Fibroblast of peridontal ligament (primary cell): ENCODE measurements at regions not wholly inside any gene's neighbourhood (a gene's known extent, or its start where the extent isn't known, plus 50 kb on each side); places are given as distances from the start of the nearest gene placed in this dataset.

Experiments used
- DNase-seq: peaks from one replicate; pipeline ENCODE4 v3.0.0-alpha.2; 2010; ENCODE audit errors: extremely low read depth

DNA sequence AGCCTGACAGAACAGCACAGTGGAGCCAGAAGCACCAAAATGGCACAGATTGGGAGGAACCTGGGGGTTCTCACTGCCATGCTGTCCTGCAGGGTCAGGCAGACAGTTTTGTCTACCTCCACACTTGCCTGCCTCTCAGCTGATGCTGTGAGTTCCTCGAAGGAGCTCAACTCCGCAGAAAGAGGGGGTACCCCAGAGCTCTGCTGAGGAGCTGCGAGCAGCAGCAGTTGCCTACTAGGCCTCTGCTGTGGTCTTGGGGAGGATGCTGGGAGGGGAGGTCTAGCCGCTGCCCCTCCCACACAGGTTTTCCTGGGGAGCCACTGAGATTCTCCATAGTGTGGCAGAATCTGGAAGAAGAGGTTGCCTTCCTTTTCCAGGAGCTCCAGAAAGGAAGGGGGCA, 192.5 kb downstream of the FOXD2 start:
- no peak for DNase-seq

DNA sequence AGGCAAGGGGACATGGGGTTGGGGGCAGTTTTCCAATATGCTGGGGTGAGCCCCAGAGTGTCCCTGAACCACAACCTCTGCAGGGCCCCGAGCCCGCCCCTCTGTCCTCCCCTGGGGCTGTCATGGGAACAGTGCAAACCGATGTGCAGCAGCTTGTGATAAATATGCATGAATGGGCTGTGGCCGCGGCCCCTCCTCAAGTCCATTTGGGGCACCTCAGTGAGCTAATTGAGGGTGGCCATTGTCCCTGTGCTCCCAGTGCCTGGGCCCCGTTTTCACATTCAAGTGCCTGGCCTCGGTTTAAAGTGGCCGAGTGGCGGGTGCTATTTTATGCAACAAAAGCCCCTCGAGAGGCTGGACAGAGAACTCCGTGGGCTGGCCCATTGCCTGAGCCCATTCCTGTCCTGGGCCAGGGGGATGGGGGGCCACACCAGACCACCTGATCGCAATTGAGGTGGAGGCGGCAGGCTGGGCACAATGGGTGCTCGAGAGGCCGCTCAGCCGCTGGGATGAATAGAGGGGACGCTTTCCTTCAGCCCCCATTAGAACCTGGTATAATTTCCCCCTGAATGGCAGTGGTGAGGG, 193.7 kb downstream of the FOXD2 start:
- DNase-seq = no peak

DNA sequence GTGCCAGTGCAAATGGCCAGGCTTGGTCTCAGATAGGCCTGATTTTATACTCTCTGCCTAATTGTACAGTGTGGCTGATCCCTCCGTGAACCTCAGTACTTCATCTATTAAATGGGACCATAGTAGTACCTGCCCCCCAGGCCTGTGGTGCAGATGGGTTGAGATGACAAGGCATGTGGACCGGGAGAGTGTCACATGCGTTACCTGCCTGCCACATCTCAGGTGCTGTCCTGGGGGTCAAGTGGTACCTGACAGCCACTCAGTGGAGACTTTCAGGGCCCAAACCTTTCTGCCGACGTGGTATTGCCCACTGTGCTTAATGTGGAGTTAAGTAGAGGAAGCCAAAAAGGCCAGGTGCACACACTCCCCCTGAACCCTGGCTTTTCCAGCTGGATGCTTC, 197.3 kb downstream of the FOXD2 start:
- DNase-seq = no peak

- peak; percentile 10 for DNase-seq
Measured at GRCh38 chr1:47635597-47635996, 197.8 kb downstream of the FOXD2 start.

DNA sequence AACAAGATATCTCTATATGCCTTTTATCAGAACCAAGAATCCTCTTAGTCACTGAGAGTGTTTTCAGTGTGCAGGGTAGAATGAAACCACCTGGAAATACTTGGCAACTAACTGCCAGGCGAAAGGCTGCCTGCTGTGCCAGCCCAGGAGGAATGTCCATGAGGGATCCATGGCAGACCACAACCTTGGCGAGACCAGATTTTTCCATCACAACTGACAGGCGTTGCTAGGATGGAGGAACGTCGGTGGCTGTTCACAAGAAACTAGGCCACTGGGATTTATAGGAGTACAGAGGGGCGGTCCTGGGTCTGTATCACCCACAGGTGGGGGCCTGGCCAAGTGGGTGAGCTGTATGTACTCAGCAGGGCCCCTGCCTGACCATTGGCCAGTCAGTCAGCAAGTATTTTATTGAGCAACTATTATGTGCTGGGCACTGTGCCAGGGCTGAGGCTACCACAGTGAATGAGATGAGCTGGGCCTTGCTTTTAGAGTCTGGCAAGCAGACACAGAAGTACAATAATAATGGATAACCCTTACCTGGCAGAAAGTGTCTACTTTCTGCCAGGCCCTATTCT, 199.4 kb downstream of the FOXD2 start:
- no peak for DNase-seq

DNA sequence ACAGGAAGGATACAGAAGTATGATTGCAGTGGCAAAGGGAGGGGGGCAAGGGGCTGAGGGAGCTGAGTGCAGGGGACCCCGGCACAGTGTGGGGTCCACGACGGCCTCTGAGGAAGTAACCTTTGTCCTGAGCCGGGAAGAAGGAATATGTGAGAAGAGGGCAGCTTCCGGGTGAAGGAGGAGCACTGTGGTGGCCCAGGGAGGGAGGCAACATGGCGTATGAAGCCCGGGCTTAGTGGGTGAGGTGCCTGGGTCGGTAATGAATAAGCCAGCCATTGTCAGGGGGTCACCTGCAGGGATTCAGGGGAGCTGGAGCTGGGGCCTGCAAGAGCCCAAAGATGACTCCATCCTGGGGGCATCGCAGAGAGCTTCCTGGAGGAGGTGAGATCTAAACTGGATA, 200.4 kb downstream of the FOXD2 start:
- DNase-seq = no peak

GRCh38 chr1:47638713-47639112, 200.9 kb downstream of the FOXD2 start:
- no peak for DNase-seq

DNA sequence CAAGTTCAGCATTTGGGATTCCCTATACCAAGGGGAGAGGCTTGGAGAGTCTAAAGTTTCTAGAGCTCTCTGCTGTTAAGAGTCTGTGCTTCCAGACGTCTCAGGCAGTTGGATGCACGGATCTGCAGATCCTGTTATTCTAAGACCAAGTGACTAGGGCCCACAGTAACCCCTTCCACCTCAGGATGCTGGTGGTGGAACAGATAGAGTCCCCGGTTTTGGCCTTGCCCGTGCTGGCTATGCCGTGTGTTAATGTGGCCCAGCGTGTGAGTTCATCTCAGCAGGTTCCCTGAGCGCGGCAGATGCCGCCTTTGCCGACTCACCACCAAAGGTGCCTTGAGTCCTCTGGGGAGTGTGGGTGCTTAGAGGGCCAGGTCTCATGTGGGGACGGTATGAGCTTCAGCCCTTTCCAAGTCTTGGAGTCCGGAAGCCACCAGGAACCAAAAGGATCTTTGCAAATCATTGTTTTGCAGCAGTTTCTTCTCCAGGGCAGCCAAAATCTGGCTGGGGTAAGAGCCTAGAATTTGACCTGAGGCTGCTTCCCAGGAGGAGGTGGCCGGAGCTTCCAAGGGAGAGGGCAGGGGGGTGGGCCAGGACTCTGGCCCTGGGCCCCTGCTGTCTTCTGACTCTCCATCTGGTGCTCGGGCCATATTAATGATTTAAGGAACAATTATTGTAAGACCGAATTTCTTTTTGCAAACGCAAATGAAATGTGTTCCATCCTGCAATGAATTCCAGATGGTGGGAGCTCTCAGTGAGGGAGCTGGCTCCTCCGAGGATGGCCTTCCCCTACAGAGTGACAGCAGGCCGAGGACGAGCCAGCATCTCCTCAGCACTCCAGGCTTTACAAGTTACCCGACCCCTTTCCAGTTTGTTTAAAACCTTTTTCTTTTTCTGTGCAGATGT, 205.7 kb downstream of the FOXD2 start:
- DNase-seq = peak; percentile 24

DNA sequence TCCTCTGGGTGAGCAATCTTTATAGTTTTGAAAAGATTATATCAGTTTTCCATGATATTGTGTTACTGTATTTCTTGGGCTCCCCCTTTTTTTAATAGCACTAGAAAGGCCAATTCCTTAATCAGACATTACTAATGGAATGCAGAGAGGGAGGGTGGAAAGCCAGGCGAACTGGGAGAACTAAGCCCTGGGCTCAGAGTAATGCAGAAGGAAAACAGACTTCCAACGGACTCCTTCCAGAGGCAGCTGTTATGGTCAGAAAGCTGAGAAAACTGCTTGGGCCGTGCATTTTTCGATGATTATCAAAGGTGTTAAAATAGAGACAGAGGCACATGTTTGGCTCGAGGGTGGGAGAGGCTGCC, 206.3 kb downstream of the FOXD2 start:
- peak; percentile 16 for DNase-seq

GRCh38 chr1:47645151-47645550, 207.3 kb downstream of the FOXD2 start:
- no peak for DNase-seq

- no peak for DNase-seq
Measured at GRCh38 chr1:47646676-47647075, 208.8 kb downstream of the FOXD2 start.

GRCh38 chr1:47647327-47647845, 209.5 kb downstream of the FOXD2 start:
- DNase-seq = no peak

- peak; percentile 65 for DNase-seq
Measured at GRCh38 chr1:47650205-47650604, 212.4 kb downstream of the FOXD2 start.

- DNase-seq = no peak
Measured at GRCh38 chr1:47650611-47651010, 212.8 kb downstream of the FOXD2 start.

DNA sequence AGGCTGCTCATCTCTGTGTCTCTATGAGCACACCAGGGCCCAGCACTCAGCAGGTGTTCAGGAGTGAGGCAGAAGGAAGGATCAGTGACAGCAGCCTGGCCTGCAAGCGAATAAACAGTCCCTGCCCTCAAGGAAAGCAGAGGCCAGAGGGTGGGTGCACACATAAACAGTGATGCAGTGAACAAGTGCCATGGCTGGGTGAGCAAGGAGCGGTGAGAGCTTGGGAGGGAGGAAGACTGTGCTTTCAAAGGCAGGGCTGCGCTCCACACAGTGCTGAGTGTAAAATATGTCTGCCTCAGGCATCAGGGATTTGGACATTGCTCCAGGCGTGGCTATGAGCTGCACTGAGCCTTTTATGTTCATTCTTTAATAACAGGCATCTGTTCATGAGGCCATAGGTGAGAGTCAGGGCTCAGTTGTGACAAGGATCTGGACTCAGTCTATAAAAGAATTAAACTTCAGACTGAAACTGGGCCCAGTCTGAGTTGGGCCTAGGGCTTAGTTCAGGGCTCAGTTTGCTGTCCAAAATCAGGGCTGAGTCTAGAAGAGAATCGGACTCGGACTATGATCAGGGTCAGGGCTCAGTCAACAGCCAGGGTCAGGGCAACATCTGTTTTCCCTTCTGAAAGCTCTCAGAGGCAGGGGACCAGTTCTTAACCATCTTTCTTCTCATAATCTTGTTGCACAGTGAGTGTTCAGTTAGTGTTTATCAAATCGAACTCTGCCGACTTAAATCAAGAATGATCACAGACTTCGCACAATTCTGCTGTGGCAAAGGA, 213.7 kb downstream of the FOXD2 start:
- DNase-seq = no peak

- DNase-seq = no peak
Measured at GRCh38 chr1:47655521-47656300, 217.9 kb downstream of the FOXD2 start.

GRCh38 chr1:47656719-47657685, 219.2 kb downstream of the FOXD2 start:
- peak; percentile 84 for DNase-seq

- no peak for DNase-seq
Measured at GRCh38 chr1:47658161-47658920, 220.5 kb downstream of the FOXD2 start.

DNA sequence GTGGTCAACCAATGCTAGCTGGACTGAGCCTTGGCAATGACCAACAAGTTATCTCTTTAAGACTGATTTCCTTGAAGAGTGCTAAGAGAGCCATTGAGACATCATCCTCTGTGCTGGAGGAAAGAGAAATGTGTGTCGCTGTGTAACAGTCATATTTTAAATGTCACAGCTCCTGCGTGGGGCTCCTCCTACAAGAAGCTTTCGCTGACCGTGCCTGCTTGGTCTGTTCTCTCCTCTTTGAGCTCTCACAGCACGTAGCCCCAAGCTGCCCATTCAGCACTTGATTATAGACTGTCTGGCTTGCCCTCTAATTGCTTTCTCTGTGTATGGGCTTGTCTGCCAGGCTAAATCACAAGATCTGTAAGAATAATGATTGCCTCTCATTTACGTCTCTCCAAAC, 221.3 kb downstream of the FOXD2 start:
- DNase-seq = no peak
